NCI-H345 (cell line): ENCODE measurements at regions not wholly inside any gene's neighbourhood (a gene's known extent, or its start where the extent isn't known, plus 50 kb on each side); places are given as distances from the start of the nearest gene placed in this dataset.

Source experiments
- DNase-seq: peaks from one replicate; lab custom pipeline; 2025; lab: John Stamatoyannopoulos, UW

DNA sequence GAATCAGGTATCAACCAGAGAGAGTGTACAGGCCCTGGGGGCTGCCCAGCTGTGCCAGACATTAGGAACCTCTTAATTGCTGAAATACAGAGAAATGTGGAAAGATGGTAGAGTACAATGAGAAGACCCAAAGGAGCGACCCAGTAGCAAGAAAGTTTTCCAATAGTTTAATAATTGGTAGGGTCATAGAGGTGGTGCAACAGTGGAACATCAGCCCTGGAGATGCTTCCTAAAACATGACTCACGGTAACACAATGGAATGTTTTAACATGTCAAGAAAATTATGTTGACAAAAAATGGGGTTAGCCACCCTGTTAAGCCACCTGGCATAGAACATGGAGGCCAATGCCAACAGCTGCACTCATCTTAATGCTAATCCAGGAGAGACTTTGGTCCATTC lies 284.1 kb downstream of the ELAVL2 start:
- no peak for DNase-seq

DNA sequence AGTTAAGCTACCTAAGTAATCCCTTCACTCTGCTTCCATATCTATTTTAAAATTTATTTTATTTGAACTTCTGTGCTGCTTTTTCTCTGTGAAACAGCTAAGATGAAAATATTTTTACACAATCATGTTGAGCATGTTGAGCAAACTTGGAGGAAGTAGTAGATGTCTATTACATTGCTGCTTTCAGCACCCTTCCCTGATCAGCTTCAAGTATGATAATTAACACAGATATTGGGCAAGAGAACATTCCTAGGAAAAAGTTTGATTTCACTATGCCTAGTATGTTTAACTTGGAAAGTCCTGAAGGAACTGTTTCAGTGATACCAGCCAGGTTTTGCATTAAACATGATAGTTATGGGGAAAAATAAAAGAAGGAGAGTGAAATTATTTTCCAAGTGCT lies 283.6 kb downstream of the ELAVL2 start:
- no peak for DNase-seq

DNA sequence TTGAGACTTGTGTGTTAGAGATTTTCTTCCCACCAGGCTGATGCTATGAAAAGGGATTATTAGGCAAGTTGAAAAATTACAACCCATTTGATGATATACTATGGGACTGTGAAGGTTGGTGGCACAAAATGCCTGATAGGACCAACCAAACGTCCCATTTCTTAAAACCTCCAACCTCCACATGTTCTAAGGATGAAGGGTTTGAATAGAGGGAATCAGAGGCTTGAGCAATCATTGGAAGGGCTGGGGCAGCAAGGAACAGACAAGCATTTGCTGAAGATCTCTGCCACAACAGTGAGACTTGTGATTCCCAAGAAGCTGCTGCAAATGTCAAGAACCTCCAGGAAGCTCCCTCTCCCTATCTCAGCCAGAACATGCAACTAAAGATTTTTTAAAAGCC lies 283.1 kb downstream of the ELAVL2 start:
- DNase-seq = no peak

DNA sequence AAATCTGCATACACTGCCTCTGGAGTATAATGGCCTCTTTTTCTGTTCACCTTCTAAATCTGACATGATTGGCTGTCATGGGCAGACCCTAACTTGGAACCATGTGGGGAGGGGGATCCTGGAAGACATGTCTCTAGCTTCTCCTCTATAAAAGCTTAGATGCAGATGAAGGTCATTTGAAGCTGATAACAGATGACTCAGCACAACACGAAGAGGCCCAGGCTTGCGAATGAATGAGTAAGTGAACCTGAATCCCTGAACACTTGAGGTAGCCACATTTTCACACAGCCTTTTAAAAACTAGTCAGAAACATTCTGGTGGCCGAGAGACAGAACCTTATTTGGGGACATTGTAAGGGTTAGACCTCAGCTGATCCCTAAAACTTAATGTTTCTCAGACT lies 282.6 kb downstream of the ELAVL2 start:
- no peak for DNase-seq

DNA sequence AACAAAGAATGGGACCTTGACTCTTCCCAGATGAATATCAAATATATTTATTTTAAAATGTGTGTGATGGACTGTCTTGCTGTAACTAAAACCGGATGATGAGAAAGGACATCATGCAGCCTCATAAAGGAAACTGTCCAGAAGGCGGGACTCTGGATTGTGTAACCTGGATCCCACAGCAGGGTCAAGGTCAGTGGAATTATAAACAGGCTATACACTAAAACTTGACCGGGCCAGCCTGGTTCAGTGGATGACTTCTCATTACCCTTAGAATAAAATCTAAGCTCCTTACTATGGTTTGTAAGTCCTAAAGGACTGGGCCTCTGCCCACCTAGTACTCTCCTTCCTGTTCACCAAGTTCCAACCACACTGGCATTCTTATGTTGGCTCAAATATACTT lies 280.3 kb downstream of the ELAVL2 start:
- DNase-seq = no peak

DNA sequence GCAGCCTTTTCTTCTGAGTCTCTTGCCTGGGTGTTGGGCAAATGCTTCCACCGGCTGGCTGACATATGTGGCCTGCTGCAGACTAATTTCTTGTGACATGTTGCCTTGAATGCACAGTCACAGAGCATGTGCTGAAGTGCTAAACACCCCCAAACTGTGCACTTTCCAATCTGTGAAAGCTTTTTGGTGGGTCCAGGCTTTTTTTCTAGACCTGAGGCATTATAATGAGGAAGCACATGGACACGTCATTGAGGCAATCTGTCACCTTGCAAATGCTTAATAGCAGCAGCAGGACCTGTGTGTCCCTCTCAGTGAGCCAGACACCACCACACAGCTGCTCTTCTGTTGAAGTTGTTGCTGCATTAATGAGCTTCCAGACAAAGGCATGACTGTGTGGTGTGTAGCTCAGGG lies 274.7 kb downstream of the ELAVL2 start:
- DNase-seq = no peak

DNA sequence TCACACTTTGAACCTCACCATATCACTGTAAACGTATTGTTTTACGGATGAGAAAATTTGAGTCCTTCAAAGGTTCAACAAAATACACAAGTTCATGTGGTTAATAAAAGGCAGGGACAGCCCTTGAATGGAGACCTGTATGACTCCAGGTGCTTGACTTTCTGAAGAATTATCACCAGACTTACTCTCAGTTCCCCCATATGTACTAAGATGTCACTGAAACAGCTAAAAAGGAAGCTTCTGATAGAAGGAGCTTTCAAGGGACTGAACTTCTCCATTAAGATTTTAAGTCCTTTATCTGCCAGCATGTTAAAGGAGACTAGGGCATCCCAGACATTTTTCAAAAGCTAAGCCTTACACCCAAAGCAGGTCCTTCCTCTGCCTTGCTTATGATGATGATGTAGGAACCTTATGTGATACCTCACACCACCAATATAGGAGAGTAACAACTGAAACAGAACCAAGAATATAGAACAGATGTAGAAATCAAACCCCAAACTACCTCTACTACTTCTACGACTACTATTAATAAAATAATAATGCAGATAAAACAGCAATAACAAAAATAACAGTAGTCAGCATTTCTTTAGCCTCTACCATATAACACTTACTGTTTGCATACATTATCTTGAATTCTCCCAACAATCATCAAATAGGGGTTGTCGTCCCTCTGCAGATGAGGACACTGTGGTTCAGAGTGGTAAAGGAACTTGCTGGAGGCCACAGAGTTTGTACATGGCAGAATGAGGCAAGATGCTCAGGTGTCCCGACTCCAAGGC lies 273.9 kb downstream of the ELAVL2 start:
- DNase-seq = no peak

DNA sequence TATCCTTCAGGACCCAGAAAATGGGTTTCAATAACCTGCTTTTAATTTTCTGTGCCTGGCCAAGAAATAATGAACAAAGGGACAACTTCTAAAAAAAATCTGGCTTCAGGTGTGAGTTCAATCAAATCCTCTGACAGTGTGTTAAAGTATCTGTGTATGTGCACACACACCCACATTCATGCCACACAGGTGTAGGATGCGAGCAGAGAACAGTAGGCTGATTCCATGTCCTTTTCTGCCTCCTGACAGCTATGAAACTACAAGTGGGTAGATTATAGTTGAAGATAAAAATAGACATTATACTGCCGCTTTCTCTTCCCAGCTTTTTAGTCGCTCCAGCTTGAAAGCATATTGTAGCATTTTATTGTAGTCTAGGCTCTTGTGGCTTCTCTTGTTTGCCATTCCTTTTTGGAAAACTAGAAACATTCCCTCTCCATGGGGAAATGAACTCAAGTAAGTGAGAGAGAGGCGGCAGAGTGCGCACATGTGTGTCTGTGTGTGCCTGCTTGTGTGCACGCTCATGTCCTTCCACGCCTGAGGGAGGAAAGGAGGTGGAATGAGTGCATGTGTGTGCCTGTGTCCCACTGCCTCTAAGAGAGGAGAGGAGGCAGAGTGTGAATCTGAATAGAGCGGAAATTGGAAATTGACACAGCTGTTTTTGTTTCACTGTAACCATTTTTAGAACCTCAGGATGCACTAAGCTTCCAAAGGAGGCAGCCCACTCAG lies 273.0 kb downstream of the ELAVL2 start:
- no peak for DNase-seq

DNA sequence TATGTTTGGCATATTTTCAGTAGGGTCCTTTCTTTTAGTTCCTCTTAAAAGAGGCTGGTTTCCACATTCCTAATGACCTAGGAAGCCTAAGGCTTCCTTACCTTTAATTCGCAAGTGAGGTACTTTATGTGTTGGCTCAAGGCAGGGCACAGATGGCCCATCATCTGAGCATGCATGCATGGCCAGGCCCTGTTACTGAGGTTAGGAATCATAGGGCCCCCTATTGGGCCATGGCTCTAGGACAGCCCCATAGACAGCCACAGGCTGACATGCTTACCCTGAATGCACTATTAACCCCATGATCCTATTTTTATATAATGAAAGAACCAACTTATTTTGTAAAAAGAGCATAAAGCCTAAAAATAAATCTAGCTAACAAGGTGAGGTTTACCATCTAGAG lies 271.4 kb downstream of the ELAVL2 start:
- DNase-seq = no peak

- no peak for DNase-seq
Measured at GRCh38 chr9:23555851-23556250, 270.2 kb downstream of the ELAVL2 start.

- DNase-seq = no peak
Measured at GRCh38 chr9:23556459-23556858, 269.6 kb downstream of the ELAVL2 start.

GRCh38 chr9:23557689-23558088 lies 268.4 kb downstream of the ELAVL2 start:
- DNase-seq = no peak

DNA sequence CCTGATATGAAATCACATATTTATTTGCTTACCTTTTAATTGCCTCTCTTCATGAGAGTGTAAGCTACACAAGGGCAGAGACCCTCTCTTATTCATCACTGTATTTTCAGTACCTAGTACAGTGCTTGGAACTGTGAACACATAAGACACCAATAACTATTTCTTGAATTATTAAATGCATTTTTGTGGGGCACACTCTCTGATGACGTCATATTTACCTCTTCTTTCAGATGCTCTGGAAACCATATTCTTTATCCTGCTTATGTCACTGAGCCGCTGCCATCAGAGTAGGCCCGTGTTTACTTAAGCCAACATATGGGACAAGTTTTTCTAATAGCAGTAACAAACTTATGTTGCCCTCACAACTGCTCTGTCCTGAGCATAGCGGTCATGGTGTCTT lies 266.5 kb downstream of the ELAVL2 start:
- no peak for DNase-seq

- DNase-seq = no peak
Measured at GRCh38 chr9:23563517-23563916, 262.5 kb downstream of the ELAVL2 start.

DNA sequence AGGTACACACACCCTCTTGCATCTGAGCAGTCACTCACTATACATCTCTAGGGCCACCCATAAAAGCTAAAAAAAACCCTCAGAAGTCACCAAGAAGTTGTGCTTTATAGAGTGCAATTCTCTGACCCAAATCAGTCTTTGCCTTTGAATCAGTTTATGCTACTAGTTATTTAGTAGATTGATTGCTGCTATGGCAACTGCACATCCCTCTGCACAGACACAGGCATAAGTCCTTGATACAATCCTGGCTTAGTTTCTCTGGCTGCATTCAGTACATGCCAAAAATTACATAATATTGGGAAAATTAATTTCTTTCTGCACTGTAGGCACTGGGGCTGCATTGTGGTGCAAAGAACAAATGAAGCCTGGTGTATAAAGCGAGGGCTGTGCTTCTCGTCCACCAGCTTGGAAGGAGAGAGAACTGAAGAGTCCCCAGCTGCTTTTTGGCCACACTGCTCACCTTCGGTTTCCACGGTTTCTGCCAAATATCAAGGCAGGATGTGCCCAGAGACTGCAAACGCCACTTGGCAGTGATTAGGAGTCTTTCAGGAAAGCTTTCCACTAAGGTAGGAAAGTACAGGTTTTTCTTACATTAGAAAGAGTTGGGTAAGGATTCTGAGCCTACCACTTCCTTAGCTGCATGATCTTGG lies 258.4 kb downstream of the ELAVL2 start:
- no peak for DNase-seq

DNA sequence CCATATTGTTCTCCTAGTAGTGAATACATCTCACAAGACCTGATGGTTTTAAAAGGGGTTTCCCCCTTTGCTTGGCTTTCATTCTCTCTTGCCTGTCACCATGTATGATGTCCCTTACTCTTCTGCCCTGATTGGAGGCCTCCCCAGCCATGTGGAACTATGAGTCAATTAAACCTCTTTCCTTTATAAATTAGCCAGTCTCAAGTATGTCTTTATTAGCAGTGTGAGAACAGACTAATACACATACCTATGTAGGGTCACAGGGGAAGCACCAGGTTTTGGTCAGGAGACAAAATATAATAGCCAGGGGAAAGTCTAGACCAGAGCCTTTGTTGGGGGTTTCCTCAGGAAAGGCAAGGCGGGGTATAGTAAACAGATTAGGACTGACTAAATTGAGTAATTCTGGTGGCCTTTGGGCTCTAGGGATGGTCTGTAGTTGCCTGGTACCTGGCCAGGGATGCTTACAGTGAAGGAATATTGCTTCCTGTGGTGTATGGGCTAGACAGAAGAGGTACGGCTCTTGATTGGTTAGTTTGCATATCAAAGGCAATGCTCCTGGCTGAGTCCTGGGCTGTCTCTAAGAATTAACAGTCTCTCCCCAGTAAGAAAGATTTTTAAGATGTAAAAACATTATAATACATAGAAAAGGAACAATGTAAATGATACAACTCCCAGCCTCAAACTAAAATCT lies 254.5 kb downstream of the ELAVL2 start:
- no peak for DNase-seq

GRCh38 chr9:23573800-23574199 lies 252.2 kb downstream of the ELAVL2 start:
- no peak for DNase-seq

GRCh38 chr9:23577611-23578010 lies 248.4 kb downstream of the ELAVL2 start:
- no peak for DNase-seq

GRCh38 chr9:23581931-23582330 lies 244.1 kb downstream of the ELAVL2 start:
- no peak for DNase-seq

DNA sequence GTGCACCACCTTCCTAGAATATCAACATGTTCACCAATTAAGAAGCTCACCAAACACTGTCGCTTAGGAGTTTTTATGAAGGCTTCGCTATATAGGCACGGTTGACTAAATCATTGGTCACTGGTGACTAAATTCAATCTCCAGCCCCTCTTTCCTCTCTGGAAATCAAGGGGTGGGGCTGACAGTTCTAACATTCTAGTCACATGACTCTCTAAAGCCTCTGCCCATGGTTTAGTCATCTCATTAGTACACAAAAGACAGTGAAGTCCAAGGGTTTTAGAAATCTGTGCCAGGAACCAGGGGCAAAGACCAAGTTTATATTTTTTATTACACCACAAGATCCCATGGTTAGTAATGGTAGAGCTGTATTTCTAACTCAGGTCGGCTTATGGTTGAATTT lies 243.2 kb downstream of the ELAVL2 start:
- no peak for DNase-seq

DNA sequence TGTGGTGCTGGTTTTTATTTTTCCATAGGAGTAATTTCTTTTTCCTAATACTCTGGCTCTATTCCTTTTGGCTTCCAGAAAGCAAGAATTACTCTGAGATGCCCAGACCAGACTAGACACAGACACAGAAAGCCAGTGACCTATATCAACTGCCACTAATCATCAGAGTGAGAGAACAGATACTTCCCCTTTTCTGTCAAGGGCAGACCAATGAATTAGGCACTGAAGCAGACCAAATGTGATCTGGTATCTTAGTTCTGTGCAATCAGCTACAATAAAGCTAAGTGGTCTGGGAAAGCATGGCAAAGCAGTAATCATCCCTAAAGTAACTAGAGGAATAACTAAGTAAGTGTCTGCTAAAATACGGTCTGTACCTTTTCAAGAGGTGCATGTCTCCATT lies 239.1 kb downstream of the ELAVL2 start:
- no peak for DNase-seq

- DNase-seq = no peak
Measured at GRCh38 chr9:23587433-23587832, 238.6 kb downstream of the ELAVL2 start.

GRCh38 chr9:23587903-23588302 lies 238.1 kb downstream of the ELAVL2 start:
- no peak for DNase-seq
